Thymus (tissue), 11 donors: ENCODE measurements at regions not wholly inside any gene's neighbourhood (a gene's known extent, or its start where the extent isn't known, plus 50 kb on each side); places are given as distances from the start of the nearest gene placed in this dataset.
"Not testable (repeated sequence)": the region's sequence is repeated elsewhere in the genome, so short reads cannot be mapped to it uniquely, and the experiment has no call there.

Experiments
- DNase-seq, 9 donors: peaks; one replicate each; pipeline ENCODE4 v3.0.0-alpha.2; 2013; ENCODE audit warnings: low spot score in 9 of 9, low read depth in 6 of 9, missing footprints in 1 of 9
- H3K27ac ChIP-seq, 2 donors: one replicate each; pipeline ENCODE4 v1.5.1; 2013; ENCODE audit warnings: control low read depth in 1 of 2, low read depth in 1 of 2, low read length in 1 of 2, mild to moderate bottlenecking in 1 of 2, moderate library complexity in 1 of 2
- H3K27me3 ChIP-seq, 2 donors: one replicate each; pipeline ENCODE4 v1.5.1; 2013; ENCODE audit warnings: low read length in 1 of 2; ENCODE audit not compliant: control insufficient read depth in 2 of 2, insufficient read depth in 1 of 2
- H3K36me3 ChIP-seq, 2 donors: one replicate each; pipeline ENCODE4 v1.5.1; 2013; ENCODE audit warnings: low read length in 1 of 2, mild to moderate bottlenecking in 1 of 2, moderate library complexity in 1 of 2; ENCODE audit not compliant: control insufficient read depth in 2 of 2, insufficient read depth in 2 of 2
- H3K4me1 ChIP-seq, 2 donors: one replicate each; pipeline ENCODE4 v1.5.1; 2013; ENCODE audit warnings: low read length in 2 of 2; ENCODE audit not compliant: control insufficient read depth in 2 of 2, insufficient read depth in 2 of 2
- H3K4me3 ChIP-seq, 2 donors: one replicate each; pipeline ENCODE4 v1.5.1; 2013; ENCODE audit warnings: low read length in 2 of 2, control low read depth in 1 of 2, mild to moderate bottlenecking in 1 of 2
- H3K9me3 ChIP-seq, 2 donors: one replicate each; pipeline ENCODE4 v1.5.1; 2013; ENCODE audit warnings: low read length in 1 of 2, mild to moderate bottlenecking in 1 of 2; ENCODE audit not compliant: control insufficient read depth in 2 of 2, insufficient read depth in 1 of 2
- WGBS: extraction: QIAGEN DNeasy Blood & Tissue Kit; methylation state at CpG from one replicate; pipeline ENCODE4 v1.1.7; 2013; 5-methylcytosine and 5-hydroxymethylcytosine counted together
- donor health status: healthy.

- not testable (repeated sequence) for H3K36me3 ChIP-seq, H3K27ac ChIP-seq, H3K9me3 ChIP-seq, DNase-seq, H3K27me3 ChIP-seq, H3K4me3 ChIP-seq, H3K4me1 ChIP-seq
- WGBS = 74% methylated on average over 3 of the region's 3 CpGs
Measured at GRCh38 chr15:69774258-69774657, 321.6 kb downstream of the RPLP1 start.

GRCh38 chr15:69774711-69775110 is 322.1 kb downstream of the RPLP1 start:
- WGBS = 96% methylated on average over 2 of the region's 2 CpGs
- not testable (repeated sequence) for DNase-seq, H3K36me3 ChIP-seq, H3K4me1 ChIP-seq, H3K27ac ChIP-seq, H3K9me3 ChIP-seq, H3K4me3 ChIP-seq, H3K27me3 ChIP-seq

- H3K36me3 ChIP-seq = no peaks in the 10 kb centered on the region
- no peak overlapping the region for H3K4me3 ChIP-seq
- H3K27ac ChIP-seq = no peak overlapping the region
- H3K9me3 ChIP-seq = no peaks in the 10 kb centered on the region
- no peak for DNase-seq
- H3K4me1 ChIP-seq = peaks cover 4 to 15% of the 10 kb centered on the region in 2 donors
- peaks cover 0 to 3% of the 10 kb centered on the region in 2 donors for H3K27me3 ChIP-seq
- 92% methylated on average over 2 of the region's 2 CpGs for WGBS
Measured at GRCh38 chr15:69777356-69777755, 320.4 kb downstream of the TLE3 start.

GRCh38 chr15:69780374-69780773 is 317.3 kb downstream of the TLE3 start:
- peaks cover 7 to 24% of the 10 kb centered on the region in 2 donors for H3K4me1 ChIP-seq
- WGBS = 92% methylated on average over 6 of the region's 6 CpGs
- H3K36me3 ChIP-seq = no peaks in the 10 kb centered on the region
- DNase-seq = no peak
- no peak overlapping the region for H3K27ac ChIP-seq
- H3K9me3 ChIP-seq = no peaks in the 10 kb centered on the region
- peaks cover 0 to 3% of the 10 kb centered on the region in 2 donors for H3K27me3 ChIP-seq
- no peak overlapping the region for H3K4me3 ChIP-seq

- H3K27ac ChIP-seq = no peak overlapping the region
- no peaks in the 10 kb centered on the region for H3K36me3 ChIP-seq
- H3K4me3 ChIP-seq = no peak overlapping the region
- H3K9me3 ChIP-seq = no peaks in the 10 kb centered on the region
- H3K27me3 ChIP-seq = peaks cover 0 to 3% of the 10 kb centered on the region in 2 donors
- H3K4me1 ChIP-seq = peaks cover 7 to 24% of the 10 kb centered on the region in 2 donors
- WGBS = 41% methylated on average over 6 of the region's 6 CpGs
- no peak for DNase-seq
Measured at GRCh38 chr15:69780981-69781380, 316.7 kb downstream of the TLE3 start.

GRCh38 chr15:69781411-69782125 is 316.1 kb downstream of the TLE3 start:
- H3K36me3 ChIP-seq = no peaks in the 10 kb centered on the region
- H3K4me3 ChIP-seq = no peak overlapping the region
- H3K4me1 ChIP-seq = peaks cover 7 to 24% of the 10 kb centered on the region in 2 donors
- H3K27me3 ChIP-seq = peaks cover 0 to 5% of the 10 kb centered on the region in 2 donors
- no peaks in the 10 kb centered on the region for H3K9me3 ChIP-seq
- no peak overlapping the region for H3K27ac ChIP-seq
- 73% methylated on average over 6 of the region's 6 CpGs for WGBS
- DNase-seq = no peak

GRCh38 chr15:69782139-69782658 is 315.5 kb downstream of the TLE3 start:
- H3K36me3 ChIP-seq = no peaks in the 10 kb centered on the region
- H3K27ac ChIP-seq = no peak overlapping the region
- peaks cover 7 to 24% of the 10 kb centered on the region in 2 donors for H3K4me1 ChIP-seq
- no peaks in the 10 kb centered on the region for H3K9me3 ChIP-seq
- 13% methylated on average over 1 of the region's 1 CpG for WGBS
- peak in 1 of 9 donors; percentile 54 for DNase-seq
- no peak overlapping the region for H3K4me3 ChIP-seq
- peaks cover 0 to 5% of the 10 kb centered on the region in 2 donors for H3K27me3 ChIP-seq

- Histone ChIP-seq H3K9me3 (no peaks in the 10 kb centered on the region), H3K4me1 (peaks cover 7 to 24% of the 10 kb centered on the region in 2 donors), H3K4me3 (no peak overlapping the region), H3K27me3 (peaks cover 0 to 5% of the 10 kb centered on the region in 2 donors), H3K27ac (peak overlapping the region in 1 of 2 donors; percentile 11), H3K36me3 (no peaks in the 10 kb centered on the region)
- WGBS = 16% methylated on average over 5 of the region's 5 CpGs
- DNase-seq = peak in 5 of 9 donors; percentile 66 to 90 (median 82)
Measured at GRCh38 chr15:69782809-69783208, 314.9 kb downstream of the TLE3 start.

- Histone ChIP-seq H3K9me3 (no peaks in the 10 kb centered on the region), H3K4me3 (no peak overlapping the region), H3K27ac (no peak overlapping the region), H3K27me3 (peaks cover 0 to 5% of the 10 kb centered on the region in 2 donors), H3K36me3 (no peaks in the 10 kb centered on the region), H3K4me1 (peaks cover 7 to 24% of the 10 kb centered on the region in 2 donors)
- 87% methylated on average over 9 of the region's 9 CpGs for WGBS
- no peak for DNase-seq
Measured at GRCh38 chr15:69783211-69783610, 314.5 kb downstream of the TLE3 start.
